ENCODE measurements at regions not wholly inside any gene's neighbourhood (a gene's known extent, or its start where the extent isn't known, plus 50 kb on each side); places are given as distances from the start of the nearest gene placed in this dataset.

DNA sequence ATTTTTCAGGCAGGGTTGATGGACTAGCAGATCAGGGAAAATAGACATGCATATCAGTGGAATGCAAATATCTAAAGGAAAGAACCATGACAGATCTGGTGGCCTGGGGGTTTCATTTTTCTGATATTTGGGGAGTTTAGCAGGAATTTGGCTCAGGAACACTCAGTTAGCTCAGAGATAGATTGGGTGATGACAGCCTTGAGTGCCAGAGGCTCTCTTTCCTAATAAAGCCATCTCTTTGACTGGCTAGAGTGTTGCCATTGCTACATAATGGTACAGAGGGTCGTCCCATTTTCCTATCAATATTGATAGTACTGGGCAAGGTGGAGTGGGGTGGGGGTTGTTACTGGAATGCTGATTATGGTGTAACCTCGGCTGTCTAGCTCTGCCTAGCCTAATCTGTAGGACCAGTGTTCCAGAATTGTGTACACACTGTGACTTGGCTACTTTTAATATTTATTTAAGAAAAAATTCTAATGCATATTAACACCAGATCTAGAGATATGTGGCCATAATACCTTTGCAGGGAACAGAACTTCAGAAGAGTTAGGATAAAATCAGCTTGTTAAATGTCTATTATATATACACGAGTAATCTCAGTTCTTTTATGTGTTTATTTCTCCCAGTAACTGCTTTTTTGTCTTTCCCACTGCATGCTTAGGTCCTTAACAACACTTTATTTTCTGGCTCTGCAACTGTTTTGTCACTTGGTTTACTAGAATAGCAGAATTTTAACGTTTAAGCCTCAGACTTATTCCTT is 145.0 kb upstream of the SPOCK3 start:
- TF ChIP-seq SMC3 (IDR thresholded peaks at IDR 0.05; ENCODE audit: low read length) (no peak), ZNF274 (CRISPR knock-in tag; IDR thresholded peaks at IDR 0.05) (no peak), RFX3 (CRISPR knock-in tag; IDR thresholded peaks at IDR 0.05) (no peak)
- TF ChIP-seq, protein P1, sequence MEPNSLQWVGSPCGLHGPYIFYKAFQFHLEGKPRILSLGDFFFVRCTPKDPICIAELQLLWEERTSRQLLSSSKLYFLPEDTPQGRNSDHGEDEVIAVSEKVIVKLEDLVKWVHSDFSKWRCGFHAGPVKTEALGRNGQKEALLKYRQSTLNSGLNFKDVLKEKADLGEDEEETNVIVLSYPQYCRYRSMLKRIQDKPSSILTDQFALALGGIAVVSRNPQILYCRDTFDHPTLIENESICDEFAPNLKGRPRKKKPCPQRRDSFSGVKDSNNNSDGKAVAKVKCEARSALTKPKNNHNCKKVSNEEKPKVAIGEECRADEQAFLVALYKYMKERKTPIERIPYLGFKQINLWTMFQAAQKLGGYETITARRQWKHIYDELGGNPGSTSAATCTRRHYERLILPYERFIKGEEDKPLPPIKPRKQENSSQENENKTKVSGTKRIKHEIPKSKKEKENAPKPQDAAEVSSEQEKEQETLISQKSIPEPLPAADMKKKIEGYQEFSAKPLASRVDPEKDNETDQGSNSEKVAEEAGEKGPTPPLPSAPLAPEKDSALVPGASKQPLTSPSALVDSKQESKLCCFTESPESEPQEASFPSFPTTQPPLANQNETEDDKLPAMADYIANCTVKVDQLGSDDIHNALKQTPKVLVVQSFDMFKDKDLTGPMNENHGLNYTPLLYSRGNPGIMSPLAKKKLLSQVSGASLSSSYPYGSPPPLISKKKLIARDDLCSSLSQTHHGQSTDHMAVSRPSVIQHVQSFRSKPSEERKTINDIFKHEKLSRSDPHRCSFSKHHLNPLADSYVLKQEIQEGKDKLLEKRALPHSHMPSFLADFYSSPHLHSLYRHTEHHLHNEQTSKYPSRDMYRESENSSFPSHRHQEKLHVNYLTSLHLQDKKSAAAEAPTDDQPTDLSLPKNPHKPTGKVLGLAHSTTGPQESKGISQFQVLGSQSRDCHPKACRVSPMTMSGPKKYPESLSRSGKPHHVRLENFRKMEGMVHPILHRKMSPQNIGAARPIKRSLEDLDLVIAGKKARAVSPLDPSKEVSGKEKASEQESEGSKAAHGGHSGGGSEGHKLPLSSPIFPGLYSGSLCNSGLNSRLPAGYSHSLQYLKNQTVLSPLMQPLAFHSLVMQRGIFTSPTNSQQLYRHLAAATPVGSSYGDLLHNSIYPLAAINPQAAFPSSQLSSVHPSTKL (CRISPR knock-in tag; IDR thresholded peaks at IDR 0.05) = no peak
- TF ChIP-seq, protein P2, sequence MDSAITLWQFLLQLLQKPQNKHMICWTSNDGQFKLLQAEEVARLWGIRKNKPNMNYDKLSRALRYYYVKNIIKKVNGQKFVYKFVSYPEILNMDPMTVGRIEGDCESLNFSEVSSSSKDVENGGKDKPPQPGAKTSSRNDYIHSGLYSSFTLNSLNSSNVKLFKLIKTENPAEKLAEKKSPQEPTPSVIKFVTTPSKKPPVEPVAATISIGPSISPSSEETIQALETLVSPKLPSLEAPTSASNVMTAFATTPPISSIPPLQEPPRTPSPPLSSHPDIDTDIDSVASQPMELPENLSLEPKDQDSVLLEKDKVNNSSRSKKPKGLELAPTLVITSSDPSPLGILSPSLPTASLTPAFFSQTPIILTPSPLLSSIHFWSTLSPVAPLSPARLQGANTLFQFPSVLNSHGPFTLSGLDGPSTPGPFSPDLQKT (CRISPR knock-in tag; IDR thresholded peaks at IDR 0.05; ENCODE audit: borderline replicate concordance) = no peak

All from HepG2 (cell line).